HG03039 (cell line): ENCODE measurements at regions not wholly inside any gene's neighbourhood (a gene's known extent, or its start where the extent isn't known, plus 50 kb on each side); places are given as distances from the start of the nearest gene placed in this dataset.
"Not testable (repeated sequence)": the region's sequence is repeated elsewhere in the genome, so short reads cannot be mapped to it uniquely, and the experiment has no call there.

Source experiments
- ATAC-seq: cut with Tn5 transposase; IDR thresholded peaks from one replicate; pipeline ENCODE4 v1.9.1; 2021; ENCODE audit warnings: mild to moderate bottlenecking, moderate library complexity; ENCODE audit not compliant: unreplicated experiment

DNA sequence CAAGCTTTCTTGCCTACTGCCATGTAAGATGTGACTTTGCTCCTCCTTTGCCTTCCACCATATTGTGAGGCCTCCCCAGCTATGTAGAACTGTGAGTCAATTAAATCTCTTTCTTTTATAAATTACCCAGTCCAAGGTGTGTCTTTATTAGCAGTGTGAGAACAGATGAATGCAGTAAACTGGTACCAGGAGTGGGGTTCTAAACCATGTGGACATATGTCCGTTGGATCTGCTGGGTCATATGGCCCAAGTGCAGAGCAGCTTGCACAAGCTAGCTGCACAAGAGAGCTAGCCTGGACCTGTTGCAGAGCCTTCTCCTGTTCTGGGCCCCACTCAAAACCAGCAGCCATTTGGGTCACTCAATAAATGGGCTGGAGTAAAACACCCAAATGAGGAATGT lies 177.1 kb downstream of the HIPK3 start:
- ATAC-seq: no peak

DNA sequence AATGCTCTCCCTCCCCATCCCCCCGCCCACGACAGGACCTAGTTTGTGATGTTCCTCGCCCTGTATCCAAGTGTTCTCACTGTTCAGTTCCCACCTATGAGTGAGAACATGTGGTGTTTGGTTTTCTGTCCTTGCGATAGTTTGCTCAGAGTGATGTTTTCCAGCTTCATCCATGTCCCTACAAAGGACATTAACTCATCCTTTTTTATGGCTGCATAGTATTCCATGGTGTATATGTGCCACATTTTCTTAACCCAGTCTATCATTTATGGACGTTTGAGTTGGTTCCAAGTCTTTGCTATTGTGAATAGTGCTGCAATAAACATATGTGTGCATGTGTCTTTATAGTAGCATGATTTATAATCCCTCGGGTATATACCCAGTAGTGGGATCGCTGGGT lies 171.3 kb downstream of the HIPK3 start:
- not testable (repeated sequence) for ATAC-seq

DNA sequence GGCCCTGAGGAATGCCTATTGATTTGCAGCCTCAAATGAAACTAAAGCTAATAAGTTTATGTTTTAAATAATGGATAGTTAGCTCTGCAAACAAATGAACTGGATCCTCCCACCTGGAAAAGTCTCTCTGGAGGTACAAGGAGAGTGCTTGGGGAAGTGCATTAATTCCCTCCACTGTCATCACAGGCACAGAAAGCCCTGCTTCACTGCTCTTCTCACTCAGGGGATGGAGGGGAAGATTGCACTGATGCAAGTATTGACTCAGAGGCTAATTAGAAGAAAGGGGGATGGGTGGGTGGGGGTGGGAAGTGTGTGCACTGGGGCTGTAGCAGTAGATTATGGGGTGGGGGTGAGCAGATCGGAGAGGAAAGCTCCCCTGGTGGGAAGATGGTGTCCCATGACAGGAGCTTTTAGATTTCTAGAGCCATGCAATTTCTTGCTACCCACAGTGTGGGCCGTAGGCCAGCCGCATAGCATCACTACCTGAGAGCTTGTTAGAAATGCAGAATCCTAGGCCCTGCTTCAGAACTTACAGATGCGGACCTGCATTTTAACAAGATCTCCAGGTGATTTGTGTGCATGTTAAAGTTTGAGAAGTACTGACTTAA lies 163.9 kb downstream of the HIPK3 start:
- no peak for ATAC-seq

- ATAC-seq: no peak
Observed at GRCh38 chr11:33419924-33420323, 162.7 kb downstream of the HIPK3 start.

- no peak for ATAC-seq
Observed at GRCh38 chr11:33417121-33417520, 159.9 kb downstream of the HIPK3 start.

GRCh38 chr11:33413301-33413700 lies 156.1 kb downstream of the HIPK3 start:
- no peak for ATAC-seq

DNA sequence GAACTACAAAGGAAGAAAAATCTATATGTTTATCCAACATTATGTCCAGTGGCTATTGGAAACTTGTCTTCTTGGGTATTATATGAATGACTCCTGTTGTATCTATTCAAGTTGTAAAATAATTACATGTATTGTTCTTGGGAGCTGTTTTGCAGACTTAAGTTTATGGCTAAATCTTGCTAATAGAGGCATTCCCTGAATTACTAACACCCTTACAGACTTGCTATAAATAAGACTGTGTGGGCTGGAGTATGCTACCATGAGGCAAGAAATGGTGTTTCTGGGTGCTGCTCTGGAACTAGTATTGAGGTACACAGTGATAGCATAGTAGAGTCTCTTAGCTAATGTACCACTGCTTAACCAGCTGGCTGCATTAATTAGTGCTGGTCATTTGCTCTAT lies 155.1 kb downstream of the HIPK3 start:
- ATAC-seq: no peak

DNA sequence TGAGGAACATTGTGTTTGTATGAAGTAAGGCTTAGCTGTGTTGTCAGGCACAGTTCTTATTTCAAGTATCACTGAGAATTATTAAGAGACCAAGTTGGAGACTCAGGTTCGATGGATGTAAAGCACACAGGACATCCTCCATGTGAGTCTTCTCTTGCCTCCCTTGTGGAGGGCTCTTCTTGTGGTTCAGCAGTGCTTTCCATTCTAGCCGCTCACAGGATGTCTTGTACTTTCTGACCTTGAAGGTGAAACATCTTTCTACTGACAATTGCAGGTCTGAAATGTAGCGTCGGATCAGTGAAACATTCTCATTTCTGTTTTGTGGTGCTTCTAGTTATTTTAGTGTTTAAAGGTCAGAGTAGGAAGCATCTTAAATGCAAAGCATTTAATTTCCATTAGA lies 154.6 kb downstream of the HIPK3 start:
- no peak for ATAC-seq

DNA sequence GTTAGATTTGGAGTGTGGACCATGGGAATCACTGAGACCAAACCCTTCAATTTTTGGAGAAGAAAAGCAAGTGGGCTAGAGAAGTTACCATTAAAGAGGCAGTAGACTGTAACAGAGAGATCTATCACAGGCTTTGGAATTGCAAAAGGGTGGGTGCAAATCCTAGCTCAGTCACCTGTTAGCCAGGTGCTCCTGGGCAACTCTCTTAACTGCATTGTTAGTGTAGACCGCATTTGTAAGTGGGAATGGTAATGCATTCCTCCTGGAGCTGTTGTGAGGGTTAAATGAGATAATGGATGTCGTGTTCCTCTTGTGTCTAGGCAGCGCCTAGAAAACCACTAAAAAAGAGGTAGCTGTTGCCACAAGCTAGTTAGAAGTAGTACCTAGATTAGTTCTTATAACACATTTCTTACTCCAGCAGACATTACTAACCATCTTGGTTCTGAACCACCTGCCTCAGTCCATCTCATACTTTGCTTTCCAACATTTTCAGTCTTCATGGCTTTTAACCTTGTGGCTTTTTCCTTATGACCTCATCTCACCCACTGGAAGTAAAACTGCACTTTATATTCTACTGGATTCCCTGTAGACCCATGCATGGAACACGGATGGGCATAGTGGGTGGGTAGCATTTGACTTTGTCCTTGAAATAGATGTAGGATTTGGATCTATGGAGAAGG lies 153.0 kb downstream of the HIPK3 start:
- ATAC-seq: no peak
